GM23248 (cell line): ENCODE measurements at regions not wholly inside any gene's neighbourhood (a gene's known extent, or its start where the extent isn't known, plus 50 kb on each side); places are given as distances from the start of the nearest gene placed in this dataset.

Experiments
- EZH2 ChIP-seq: fragments of 200-600 bp; sonication (generic); IDR thresholded peaks from 2 replicates; pipeline ENCODE4 v1.6.1; 2018; ENCODE audit warnings: antibody characterized with exemption, mild to moderate bottlenecking; ENCODE audit not compliant: insufficient read depth, poor library complexity, severe bottlenecking
- EZH2phosphoT487 ChIP-seq: fragments of 200-600 bp; sonication (generic); IDR thresholded peaks from 2 replicates; pipeline ENCODE4 v1.6.1; 2018; ENCODE audit warnings: antibody characterized with exemption, moderate library complexity, mild to moderate bottlenecking, low read depth; ENCODE audit not compliant: insufficient read depth

GRCh38 chr2:30325600-30326328 is 94.4 kb downstream of the LBH start:
- TF ChIP-seq EZH2phosphoT487 (no peak), EZH2 (no peak)
